IMR-90 (cell line): ENCODE measurements at regions not wholly inside any gene's neighbourhood (a gene's known extent, or its start where the extent isn't known, plus 50 kb on each side); places are given as distances from the start of the nearest gene placed in this dataset.

Source experiments
- ATAC-seq: fragments of 200-7000 bp; cut with Tn5 transposase; 2 replicates; pipeline ENCODE4 v1.9.1; 2020; ENCODE audit warnings: low read depth, mild to moderate bottlenecking, moderate library complexity
- BruUV-seq: library from RNA; stranded (reverse); fragments of 400-500 nt; replicated peaks from 2 replicates; lab custom pipeline; 2021; lab: Mats Ljungman, UMichigan
- CTCF ChIA-PET: fragments of 300-600 bp; formaldehyde crosslinking; extraction: SDS; loops from one replicate; lab custom pipeline; 2021; ENCODE audit warnings: antibody characterized with exemption; lab: Yijun Ruan, JAX
- POLR2A ChIA-PET: fragments of 300-600 bp; sonication (Branson Sonifier 250); formaldehyde crosslinking; loops from one replicate; lab custom pipeline; 2022; ENCODE audit warnings: antibody characterized with exemption; ENCODE audit not compliant: unreplicated experiment; lab: Charles Lee
- DNase-seq: peaks from one replicate; pipeline ENCODE4 v3.0.0; 2013
- H2AFZ ChIP-seq: replicated peaks from 2 replicates; pipeline ENCODE3; 2013; ENCODE audit warnings: low read length, mild to moderate bottlenecking; ENCODE audit not compliant: poor library complexity
- H2AK5ac ChIP-seq: 2 replicates; pipeline ENCODE4 v1.6.1; 2013; ENCODE audit warnings: low read depth, low read length, inconsistent platforms
- H2AK9ac ChIP-seq: replicated peaks from 2 replicates; pipeline ENCODE3; 2013; ENCODE audit warnings: mild to moderate bottlenecking, low read depth, low read length, moderate library complexity; ENCODE audit not compliant: poor library complexity
- H2BK120ac ChIP-seq: 2 replicates; pipeline ENCODE4 v1.6.1; 2013; ENCODE audit warnings: low read depth, low read length, inconsistent platforms
- H2BK15ac ChIP-seq: 3 replicates; pipeline ENCODE4 v1.6.1; 2013; ENCODE audit warnings: low read depth, low read length, inconsistent platforms
- H2BK20ac ChIP-seq: 2 replicates; pipeline ENCODE4 v1.6.1; 2013; ENCODE audit warnings: low read depth, mild to moderate bottlenecking, inconsistent platforms, low read length, moderate library complexity
- H2BK5ac ChIP-seq: 2 replicates; pipeline ENCODE4 v1.6.1; 2013; ENCODE audit warnings: mild to moderate bottlenecking, low read depth, low read length, inconsistent platforms; ENCODE audit not compliant: poor library complexity, severe bottlenecking
- H3K14ac ChIP-seq: replicated peaks from 2 replicates; pipeline ENCODE4 v1.6.1; 2013; ENCODE audit warnings: low read depth, low read length, inconsistent platforms
- H3K18ac ChIP-seq: 2 replicates; pipeline ENCODE4 v1.6.1; 2013; ENCODE audit warnings: low read depth, low read length, control low read depth
- H3K23ac ChIP-seq: 2 replicates; pipeline ENCODE4 v1.6.1; 2013; ENCODE audit warnings: low read depth, low read length, inconsistent platforms
- H3K27ac ChIP-seq: 2 replicates; pipeline ENCODE4 v1.5.1; 2013; ENCODE audit warnings: mild to moderate bottlenecking, control low read depth, low read length; ENCODE audit not compliant: insufficient read depth
- H3K27me3 ChIP-seq: 2 replicates; pipeline ENCODE4 v1.6.1; 2013; ENCODE audit warnings: low read length; ENCODE audit not compliant: control insufficient read depth, insufficient read depth
- H3K36me3 ChIP-seq: 2 replicates; pipeline ENCODE4 v1.6.1; 2013; ENCODE audit warnings: low read length, mixed read lengths; ENCODE audit not compliant: control insufficient read depth, insufficient read depth
- H3K4ac ChIP-seq: 2 replicates; pipeline ENCODE4 v1.6.1; 2013; ENCODE audit warnings: low read depth, low read length, inconsistent platforms
- H3K4me1 ChIP-seq: 2 replicates; pipeline ENCODE4 v1.6.1; 2013; ENCODE audit warnings: low read length, mixed read lengths; ENCODE audit not compliant: control insufficient read depth, insufficient read depth
- H3K4me2 ChIP-seq: 2 replicates; pipeline ENCODE4 v1.6.1; 2013; ENCODE audit warnings: low read depth, mild to moderate bottlenecking, control low read depth, low read length, moderate library complexity
- H3K4me3 ChIP-seq: 2 replicates; pipeline ENCODE4 v1.5.1; 2013; ENCODE audit warnings: low read depth, mild to moderate bottlenecking, control low read depth, low read length, moderate library complexity; ENCODE audit not compliant: insufficient read depth
- H3K56ac ChIP-seq: 2 replicates; pipeline ENCODE4 v1.6.1; 2013; ENCODE audit warnings: low read length, inconsistent platforms; ENCODE audit not compliant: insufficient read depth; ENCODE audit errors: extremely low read depth
- H3K79me1 ChIP-seq, 2 experiments: 2 replicates each; pipeline ENCODE4 v1.6.1; 2013; ENCODE audit warnings: low read length in 2 of 2, inconsistent platforms in 1 of 2, low read depth in 1 of 2
- H3K9ac ChIP-seq: 2 replicates; pipeline ENCODE4 v1.6.1; 2013; ENCODE audit warnings: low read depth, low read length, control low read depth
- H3K9me1 ChIP-seq: 2 replicates; pipeline ENCODE4 v1.6.1; 2013; ENCODE audit warnings: low read length, inconsistent platforms; ENCODE audit not compliant: insufficient read depth
- H3K9me3 ChIP-seq: 2 replicates; pipeline ENCODE4 v1.6.1; 2013; ENCODE audit warnings: low read length; ENCODE audit not compliant: control insufficient read depth, insufficient read depth
- H4K20me1 ChIP-seq: 2 replicates; pipeline ENCODE4 v1.6.1; 2013; ENCODE audit warnings: low read length, inconsistent platforms; ENCODE audit not compliant: insufficient read depth
- H4K5ac ChIP-seq: 2 replicates; pipeline ENCODE4 v1.6.1; 2013; ENCODE audit warnings: mild to moderate bottlenecking, low read depth, low read length, control low read depth
- H4K8ac ChIP-seq, 2 experiments: 2 replicates each; pipeline ENCODE4 v1.6.1; 2013; ENCODE audit warnings: low read depth in 2 of 2, low read length in 2 of 2, control low read depth in 1 of 2, inconsistent platforms in 1 of 2
- H4K91ac ChIP-seq: 2 replicates; pipeline ENCODE4 v1.6.1; 2013; ENCODE audit warnings: low read depth, low read length, inconsistent platforms; ENCODE audit not compliant: insufficient read depth
- RFX5 ChIP-seq: IDR thresholded peaks from 2 replicates; pipeline ENCODE4 v1.8.0; 2012; ENCODE audit warnings: low read depth, mild to moderate bottlenecking, low read length, moderate library complexity
- SMC3 ChIP-seq: fragments of 150-350 bp; IDR thresholded peaks from 2 replicates; pipeline ENCODE4 v1.6.1; 2016; ENCODE audit warnings: low read depth, mild to moderate bottlenecking, antibody characterized with exemption, low read length, moderate library complexity
- WGBS, 2 experiments: methylation state at CpG; one replicate each; pipeline versions ENCODE4 v1.1.5 to v1.1.7; 2013; ENCODE audit warnings: missing lambda C conversion rate in 2 of 2; ENCODE audit not compliant: insufficient read length in 1 of 2; ENCODE audit errors: extremely low coverage in 2 of 2; 5-methylcytosine and 5-hydroxymethylcytosine counted together
- dilution Hi-C: fragments of 300-500 bp; cut with HindIII; formaldehyde crosslinking; loops from one replicate; pipeline ENCODE4 v1.14.3; 2018; ENCODE audit warnings: low sequenced_read_pairs; ENCODE audit not compliant: unreplicated experiment
- in situ Hi-C: fragments of 300-500 bp; cut with MboI; formaldehyde crosslinking; loops from 3 replicates; pipeline ENCODE4 v1.14.3; 2019; ENCODE audit warnings: low sequenced_read_pairs, inconsistent platforms, mixed read lengths
- intact Hi-C: fragments of 100-400 bp; cut with micrococcal nuclease; formaldehyde crosslinking; loops from 2 replicates; pipeline ENCODE4 v1.10.0; 2022

- Histone ChIP-seq H2AK9ac (no peak overlapping the region), H3K36me3 (no peaks in the 10 kb centered on the region), H3K9me1 (no peaks in the 10 kb centered on the region), H3K27me3 (no peaks in the 10 kb centered on the region), H4K8ac (no peak overlapping the region), H2AFZ (no peak overlapping the region), H4K5ac (no peak overlapping the region), H2BK120ac (no peak overlapping the region), H3K4me2 (no peak overlapping the region), H3K27ac (no peak overlapping the region), H3K9ac (no peak overlapping the region), H3K4me1 (no peaks in the 10 kb centered on the region), H3K18ac (no peak overlapping the region), H3K56ac (no peak overlapping the region), H4K91ac (no peak overlapping the region), H3K9me3 (no peaks in the 10 kb centered on the region), H2BK15ac (no peak overlapping the region), H3K14ac (no peak overlapping the region), H3K4me3 (no peak overlapping the region), H2BK20ac (no peak overlapping the region), H3K23ac (no peak overlapping the region), H4K20me1 (no peaks in the 10 kb centered on the region), H2BK5ac (no peak overlapping the region), H2AK5ac (no peak overlapping the region), H3K79me1 (no peaks in the 10 kb centered on the region), H3K4ac (no peak overlapping the region)
- DNase-seq = no peak
- dilution Hi-C loops (no loop called here), in situ Hi-C loops (no loop called here), intact Hi-C loops (no loop called here)
- TF ChIP-seq SMC3 (no peak), RFX5 (no peak)
- ChIA-PET CTCF (no interaction called here), POLR2A (no interaction called here)
- WGBS, 2 experiments = no CpG with 5 or more reads among the region's 1 CpG
- no TSS peak for BruUV-seq
- no peak for ATAC-seq
Observed at GRCh38 chr9:7608261-7608660, 191.3 kb downstream of the DMAC1 start.
